ENCODE measurements at regions not wholly inside any gene's neighbourhood (a gene's known extent, or its start where the extent isn't known, plus 50 kb on each side); places are given as distances from the start of the nearest gene placed in this dataset.

- H3K27me3 Mint-ChIP-seq (ENCODE audit: low read depth) = peaks cover 11% of the 10 kb centered on the region
- Histone ChIP-seq H2AFZ (ENCODE audit: low read length) (no peak overlapping the region), H3K4me2 (ENCODE audit: insufficient read depth, insufficient read length, low read length) (no peak overlapping the region), H2BK12ac (ENCODE audit: insufficient read length, low read depth, low read length) (no peak overlapping the region), H2AK5ac (ENCODE audit: insufficient read length, low read length) (no peak overlapping the region), H4K20me1 (ENCODE audit: control insufficient read depth, insufficient read depth, insufficient read length) (no peaks in the 10 kb centered on the region), H3K79me2 (ENCODE audit: insufficient read depth, low read length) (no peaks in the 10 kb centered on the region), H3K27me3 (ENCODE audit: insufficient read depth, low read length) (no peaks in the 10 kb centered on the region), H3K18ac (ENCODE audit: insufficient read length, low read depth, low read length) (no peak overlapping the region), H3K14ac (ENCODE audit: insufficient read depth, low read length) (no peak overlapping the region), H4K5ac (ENCODE audit: insufficient read length, low read depth, low read length) (no peak overlapping the region), H3K23ac (ENCODE audit: insufficient read length, low read depth, low read length) (no peak overlapping the region), H3K4ac (ENCODE audit: low read depth, low read length) (no peak overlapping the region), H3K23me2 (ENCODE audit: insufficient read length, low read depth, low read length, poor library complexity, severe bottlenecking) (no peaks in the 10 kb centered on the region), H3K56ac (ENCODE audit: insufficient read length, low read depth, low read length) (no peak overlapping the region), H2BK5ac (ENCODE audit: insufficient read length, low read length) (no peak overlapping the region), H4K8ac (replicated peaks; ENCODE audit: insufficient read length, low read depth, low read length) (no peak overlapping the region), H2BK20ac (ENCODE audit: low read depth, low read length, poor library complexity, severe bottlenecking) (no peak overlapping the region), H2BK120ac (ENCODE audit: low read depth, low read length, poor library complexity, severe bottlenecking) (no peak overlapping the region), H2BK15ac (ENCODE audit: low read depth, low read length) (no peak overlapping the region), H3K4me1 (ENCODE audit: insufficient read depth, low read length) (no peaks in the 10 kb centered on the region; the same call in 1 of the 2 replicates), H4K91ac (ENCODE audit: insufficient read length, low read depth, low read length) (no peak overlapping the region), H3T11ph (ENCODE audit: low read length) (no peak overlapping the region), H3K9ac (ENCODE audit: extremely low read depth, insufficient read length, low read length) (no peak overlapping the region), H3K27ac (ENCODE audit: insufficient read length, low read depth, low read length) (no peak overlapping the region), H3K9me3 (ENCODE audit: control insufficient read depth, low read depth, low read length) (no peaks in the 10 kb centered on the region), H3K79me1 (ENCODE audit: insufficient read depth, low read depth, low read length, poor library complexity, severe bottlenecking) (no peaks in the 10 kb centered on the region)
- peaks cover 19 to 20% of the 10 kb centered on the region in 2 experiments for H3K4me1 Mint-ChIP-seq
- TF ChIP-seq CTCF (conservative IDR thresholded peaks at IDR 0.05) = no peak
- H3K9me3 Mint-ChIP-seq = 0 out of 5 replicates have a peak, but pooled peaks cover 0 to 2% of the 10 kb centered on the region in 2 experiments
- peaks cover 3 to 4% (median 3%) of the 10 kb centered on the region in 3 experiments; a peak in 4 of 7 replicates for H3K36me3 Mint-ChIP-seq (ENCODE audit: insufficient read depth in 1 of 3, low read depth in 3 of 3)
- no peak for DNase-seq
- no CpG with 5 or more reads among the region's 6 CpGs for WGBS (ENCODE audit: extremely low coverage, insufficient read length, low lambda C conversion rate)
- no peak overlapping the region for H3K4me3 Mint-ChIP-seq
- no peak overlapping the region for H3K27ac Mint-ChIP-seq
Observed at GRCh38 chr12:4829793-4830162, 79.9 kb upstream of the KCNA1 start.
